HEK293T (cell line): ENCODE measurements at regions not wholly inside any gene's neighbourhood (a gene's known extent, or its start where the extent isn't known, plus 50 kb on each side); places are given as distances from the start of the nearest gene placed in this dataset.

Experiments
- BHLHE40 ChIP-seq: fragments of 450-650 bp; IDR thresholded peaks from 2 replicates; pipeline ENCODE4 v1.6.1; 2016; ENCODE audit warnings: mild to moderate bottlenecking, moderate library complexity, borderline replicate concordance
- ELF4 ChIP-seq: fragments of 450-650 bp; IDR thresholded peaks from 2 replicates; pipeline ENCODE4 v1.6.1; 2017; ENCODE audit warnings: antibody characterized with exemption
- FOXM1 ChIP-seq: fragments of 450-650 bp; IDR thresholded peaks from 2 replicates; pipeline ENCODE4 v1.6.1; 2017; ENCODE audit warnings: mild to moderate bottlenecking, borderline replicate concordance
- HDGF ChIP-seq: fragments of 450-650 bp; IDR thresholded peaks from 2 replicates; pipeline ENCODE4 v1.6.1; 2017; ENCODE audit warnings: antibody characterized with exemption, borderline replicate concordance
- L3MBTL2 ChIP-seq: fragments of 450-650 bp; conservative IDR thresholded peaks from 2 replicates; pipeline ENCODE4 v1.6.1; 2016; ENCODE audit warnings: mild to moderate bottlenecking
- SP1 ChIP-seq: fragments of 450-650 bp; IDR thresholded peaks from 2 replicates; pipeline ENCODE4 v1.6.1; 2017
- SUZ12 ChIP-seq: fragments of 450-650 bp; IDR thresholded peaks from 2 replicates; pipeline ENCODE4 v1.6.1; 2016; ENCODE audit warnings: mild to moderate bottlenecking
- TARDBP ChIP-seq: fragments of 450-650 bp; IDR thresholded peaks from 2 replicates; pipeline ENCODE4 v1.6.1; 2016
- ZNF384 ChIP-seq: fragments of 450-650 bp; IDR thresholded peaks from 2 replicates; pipeline ENCODE4 v1.6.1; 2016
- TF ChIP-seq, protein P1 (sequence below): fragments of 450-650 bp; IDR thresholded peaks from 2 replicates; pipeline ENCODE4 v1.6.1; 2016

DNA sequence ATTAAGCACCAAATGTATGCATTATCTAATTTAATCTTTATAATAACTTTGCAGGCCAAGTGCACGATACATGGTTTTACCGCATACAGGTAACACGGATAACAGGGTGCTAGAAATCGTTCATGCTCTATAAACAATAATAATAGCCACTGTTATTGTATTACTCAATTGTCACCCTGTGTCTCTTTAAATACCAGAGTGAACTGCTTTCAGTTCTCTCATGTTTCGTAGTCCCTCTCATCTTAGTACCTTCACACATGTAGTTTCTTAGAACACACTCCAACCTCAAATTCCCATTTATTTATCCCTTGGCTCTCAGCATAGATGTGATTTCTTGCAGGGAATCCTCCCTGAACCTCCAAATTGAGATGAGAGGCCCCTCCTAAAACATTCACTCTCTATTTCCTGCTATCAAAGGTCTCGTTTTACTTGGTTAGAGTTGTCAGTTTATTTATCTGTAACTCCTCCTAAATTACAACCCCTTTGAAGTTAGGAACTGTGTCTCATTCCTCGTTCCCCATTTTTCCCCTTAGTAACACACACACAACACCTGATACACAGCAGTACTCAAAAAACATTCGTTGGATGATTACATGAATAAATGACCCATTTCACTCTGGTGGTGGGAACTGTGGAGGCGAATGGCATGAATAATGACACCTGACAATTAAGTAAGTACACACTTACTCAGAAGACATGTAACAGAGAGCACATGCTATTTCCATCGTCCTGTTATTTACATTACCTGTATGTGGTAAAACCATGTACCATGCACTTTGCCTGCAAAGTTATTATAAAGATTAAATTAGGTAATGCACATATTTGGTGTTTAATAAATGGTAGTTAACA lies 134.6 kb downstream of the BTG1 start:
- TF ChIP-seq HDGF (no peak), TARDBP (no peak), FOXM1 (no peak), SP1 (no peak), BHLHE40 (no peak), ELF4 (no peak), L3MBTL2 (no peak), SUZ12 (no peak), ZNF384 (no peak)
- TF ChIP-seq, protein P1, sequence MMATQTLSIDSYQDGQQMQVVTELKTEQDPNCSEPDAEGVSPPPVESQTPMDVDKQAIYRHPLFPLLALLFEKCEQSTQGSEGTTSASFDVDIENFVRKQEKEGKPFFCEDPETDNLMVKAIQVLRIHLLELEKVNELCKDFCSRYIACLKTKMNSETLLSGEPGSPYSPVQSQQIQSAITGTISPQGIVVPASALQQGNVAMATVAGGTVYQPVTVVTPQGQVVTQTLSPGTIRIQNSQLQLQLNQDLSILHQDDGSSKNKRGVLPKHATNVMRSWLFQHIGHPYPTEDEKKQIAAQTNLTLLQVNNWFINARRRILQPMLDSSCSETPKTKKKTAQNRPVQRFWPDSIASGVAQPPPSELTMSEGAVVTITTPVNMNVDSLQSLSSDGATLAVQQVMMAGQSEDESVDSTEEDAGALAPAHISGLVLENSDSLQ: no peak
